HG03060 (cell line): ENCODE measurements at regions not wholly inside any gene's neighbourhood (a gene's known extent, or its start where the extent isn't known, plus 50 kb on each side); places are given as distances from the start of the nearest gene placed in this dataset.

Experiments
- ATAC-seq: cut with Tn5 transposase; IDR thresholded peaks from one replicate; pipeline ENCODE4 v1.9.1; 2021; ENCODE audit warnings: low read depth, moderate number of reproducible peaks; ENCODE audit not compliant: unreplicated experiment

DNA sequence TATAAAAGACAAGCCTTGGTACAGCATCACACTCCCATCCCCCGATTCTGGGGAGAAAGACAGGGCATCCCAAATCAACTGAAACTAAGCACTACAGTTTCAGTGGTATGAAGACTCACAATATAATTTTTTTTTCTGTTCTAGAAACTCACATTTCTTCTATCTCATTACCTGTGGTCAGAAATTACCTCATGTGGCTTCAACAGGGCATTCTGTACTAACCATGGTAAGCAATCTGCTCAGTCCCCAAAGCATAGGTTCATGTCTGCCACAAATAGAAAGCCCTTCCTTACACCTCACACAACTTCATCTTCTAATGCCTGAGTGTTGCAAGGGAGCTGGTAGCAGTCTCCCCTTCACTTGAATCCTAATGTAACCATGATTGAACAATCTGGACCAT lies 147.4 kb upstream of the POU2AF2 start:
- ATAC-seq: no peak

- ATAC-seq: no peak
Observed at GRCh38 chr11:111097191-111097590, 148.3 kb upstream of the POU2AF2 start.

GRCh38 chr11:111095327-111095726 lies 150.2 kb upstream of the POU2AF2 start:
- ATAC-seq: no peak

DNA sequence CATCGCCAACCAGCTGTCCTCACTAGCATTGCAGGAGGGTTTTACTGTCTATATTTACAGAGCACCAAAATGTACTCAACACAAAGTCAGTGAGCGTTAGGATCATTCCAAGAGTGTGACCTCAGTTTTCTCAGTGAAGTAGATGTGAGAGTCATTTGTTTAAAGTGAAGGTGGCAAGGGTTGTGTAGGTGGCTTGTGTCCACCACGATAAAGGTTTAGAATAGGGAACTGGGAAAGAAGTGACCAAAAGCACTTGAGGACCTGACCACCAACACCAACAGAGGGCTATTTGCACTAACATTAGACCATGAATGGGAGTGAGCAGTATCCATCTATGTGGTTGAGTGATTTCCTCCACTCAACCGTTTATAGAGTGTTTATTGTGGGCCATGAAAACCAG lies 152.5 kb upstream of the POU2AF2 start:
- no peak for ATAC-seq

DNA sequence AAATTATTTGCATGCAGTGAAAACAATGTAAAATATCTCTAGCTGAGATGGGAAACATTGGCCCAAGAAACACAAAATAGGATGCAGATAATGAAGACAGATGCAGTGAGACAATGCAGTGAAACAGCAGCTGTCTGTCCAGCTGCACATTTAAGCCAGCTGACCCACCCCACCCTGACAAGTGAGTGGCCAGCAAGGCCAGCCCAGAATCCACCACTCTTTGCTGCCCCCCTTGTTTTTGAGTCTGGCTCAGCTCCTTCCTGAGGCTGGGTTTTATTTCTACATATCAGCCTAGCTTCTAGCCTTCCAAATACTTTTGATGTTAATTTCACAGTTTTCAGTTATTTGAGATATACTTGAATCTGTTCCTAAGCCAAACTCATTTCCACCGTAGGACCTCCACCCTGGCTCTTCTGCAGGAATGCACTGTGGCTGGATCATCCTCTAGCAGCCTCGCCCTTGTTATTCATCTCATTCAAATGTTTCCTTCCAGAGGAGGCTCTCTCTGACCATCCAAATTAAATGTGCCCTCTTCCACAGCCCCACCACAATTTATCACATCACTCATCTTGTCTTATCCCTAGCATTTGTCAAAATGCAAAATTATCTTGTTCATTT lies 154.1 kb upstream of the POU2AF2 start:
- ATAC-seq: no peak

GRCh38 chr11:111089759-111090158 lies 155.8 kb upstream of the POU2AF2 start:
- no peak for ATAC-seq

- ATAC-seq: no peak
Observed at GRCh38 chr11:111088847-111089355, 156.6 kb upstream of the POU2AF2 start.

GRCh38 chr11:111086058-111086457 lies 159.5 kb upstream of the POU2AF2 start:
- ATAC-seq: no peak

- ATAC-seq: no peak
Observed at GRCh38 chr11:111082664-111083063, 162.9 kb upstream of the POU2AF2 start.

- no peak for ATAC-seq
Observed at GRCh38 chr11:111081021-111081511, 164.5 kb upstream of the POU2AF2 start.

DNA sequence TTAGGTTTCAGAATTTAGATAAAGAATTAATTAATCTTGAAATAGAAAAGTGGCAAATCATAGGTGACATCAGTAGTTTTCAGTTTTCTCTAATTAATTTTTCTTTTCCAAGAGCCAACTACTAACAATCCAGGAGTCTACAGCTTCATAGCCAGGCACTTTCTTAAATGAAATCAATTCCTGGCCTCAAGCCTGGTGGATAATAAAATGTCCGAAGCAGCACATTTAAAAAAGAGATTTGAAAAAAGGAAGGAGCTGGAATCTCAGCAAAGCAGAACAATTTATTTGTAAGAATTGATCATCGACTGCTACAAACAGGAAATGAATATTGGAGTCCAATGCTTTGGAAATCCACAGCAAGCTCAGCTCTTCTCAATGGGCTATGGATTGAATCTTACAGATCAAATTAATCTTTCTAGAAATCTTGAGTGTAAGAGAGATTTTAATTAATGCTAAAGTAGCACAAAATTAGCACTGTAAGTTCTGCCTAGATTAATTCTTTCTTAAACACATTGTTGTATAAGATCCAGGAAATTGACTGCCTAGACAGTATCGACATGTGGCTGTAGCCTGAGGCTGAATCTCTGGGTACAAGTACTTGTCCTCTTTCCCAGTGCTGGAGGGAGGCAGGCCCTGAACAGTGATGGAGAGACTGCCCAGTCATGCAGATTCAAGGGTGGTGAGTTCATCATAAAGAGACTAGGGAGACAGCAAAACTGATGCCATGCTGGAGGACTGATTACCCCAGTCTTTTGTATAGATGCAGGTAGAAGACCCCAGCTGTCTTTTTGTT lies 167.8 kb upstream of the POU2AF2 start:
- no peak for ATAC-seq

DNA sequence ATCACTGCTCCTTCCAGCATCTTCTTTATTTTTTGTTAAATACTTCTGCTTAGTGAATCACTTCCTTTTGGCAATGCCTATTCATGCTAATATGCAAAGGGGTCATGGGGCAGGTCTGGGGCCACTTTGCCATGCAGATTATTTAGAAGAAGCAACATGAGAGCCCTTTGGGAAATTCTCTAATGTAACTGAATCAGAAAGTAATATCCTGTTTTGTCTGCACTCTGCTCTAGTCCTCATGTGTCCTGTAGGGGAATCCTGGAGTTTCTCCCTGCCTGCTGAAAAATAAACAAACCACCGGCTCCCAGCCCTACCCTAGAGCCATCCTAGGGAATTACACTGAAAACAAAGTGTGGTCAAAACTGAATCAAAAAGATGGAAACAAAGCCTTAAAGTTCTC lies 176.5 kb upstream of the POU2AF2 start:
- no peak for ATAC-seq

DNA sequence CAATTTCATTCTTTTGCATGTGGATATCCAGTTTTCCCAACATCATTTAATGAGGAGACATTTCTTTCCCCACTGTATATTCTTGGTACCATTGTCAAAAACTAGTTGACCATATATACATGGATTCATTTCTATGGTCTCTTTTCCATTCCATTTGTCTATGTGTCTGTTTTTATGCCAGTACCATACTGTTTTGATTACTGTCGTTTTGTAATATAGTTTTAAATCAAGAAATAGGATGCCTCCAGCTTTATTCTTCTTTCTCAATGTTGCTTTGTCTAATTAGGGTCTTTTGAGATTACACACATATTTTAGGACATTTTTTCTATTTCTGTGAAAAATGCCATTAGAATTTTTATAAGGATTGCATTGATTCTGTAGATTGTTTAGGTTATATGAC lies 177.5 kb upstream of the POU2AF2 start:
- no peak for ATAC-seq

GRCh38 chr11:111066846-111067245 lies 178.7 kb upstream of the POU2AF2 start:
- no peak for ATAC-seq

DNA sequence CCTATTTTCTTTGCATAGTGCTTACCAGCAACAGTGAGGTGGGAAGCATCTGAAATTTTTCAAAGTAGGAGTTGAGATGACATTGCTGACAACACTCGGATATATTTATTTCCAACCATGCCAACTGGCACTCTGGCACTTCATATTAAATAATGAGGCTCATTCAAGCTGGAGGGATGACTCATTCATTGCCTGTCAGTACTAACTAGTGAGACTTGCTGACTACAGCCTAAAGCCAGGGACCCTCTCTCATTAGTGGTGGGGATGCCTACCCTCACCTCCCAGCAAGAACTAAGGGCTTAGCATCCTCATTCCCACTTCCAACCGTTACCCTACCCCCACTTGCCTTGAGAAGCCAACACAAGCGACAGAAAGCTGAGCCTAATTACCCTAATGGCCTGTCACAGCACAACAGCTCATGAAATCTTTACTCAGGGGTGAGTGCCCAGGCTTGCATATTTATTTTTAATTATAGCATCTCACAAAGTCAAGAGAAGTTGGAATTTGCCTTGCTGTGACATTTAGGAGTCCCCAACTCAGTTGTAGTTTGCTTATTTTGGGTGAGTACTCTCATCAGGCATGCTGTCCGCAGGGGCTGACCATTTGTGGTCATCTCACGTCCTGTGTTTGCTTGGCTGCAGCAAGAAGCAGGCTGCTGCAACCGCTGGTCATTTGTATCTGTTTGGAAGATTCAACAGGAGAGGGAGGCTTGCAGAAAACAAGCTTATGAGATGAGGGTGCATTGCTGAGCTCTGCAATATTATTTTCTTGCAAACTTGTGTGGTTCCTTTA lies 181.6 kb upstream of the POU2AF2 start:
- no peak for ATAC-seq

GRCh38 chr11:111062420-111062819 lies 183.1 kb upstream of the POU2AF2 start:
- no peak for ATAC-seq

DNA sequence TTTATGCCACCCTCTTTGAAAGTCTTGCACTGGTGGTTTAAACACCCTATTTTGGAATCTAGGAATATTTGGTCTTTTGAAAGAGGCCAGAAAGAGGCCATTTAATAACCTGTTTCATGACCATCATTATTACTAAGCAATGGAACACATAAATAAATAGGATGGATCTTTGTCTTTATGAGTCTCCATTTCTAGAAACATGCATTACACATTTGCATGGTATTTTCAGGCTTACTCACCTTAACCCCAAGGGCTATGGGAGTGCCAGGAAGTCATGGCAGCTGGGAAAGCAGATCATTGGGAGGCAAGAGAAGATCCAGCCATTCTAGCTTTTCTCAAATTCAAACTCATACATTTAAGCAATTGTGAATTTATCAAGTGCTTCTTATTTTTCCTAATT lies 185.8 kb upstream of the POU2AF2 start:
- no peak for ATAC-seq

GRCh38 chr11:111049131-111049530 lies 196.4 kb upstream of the POU2AF2 start:
- ATAC-seq: no peak

DNA sequence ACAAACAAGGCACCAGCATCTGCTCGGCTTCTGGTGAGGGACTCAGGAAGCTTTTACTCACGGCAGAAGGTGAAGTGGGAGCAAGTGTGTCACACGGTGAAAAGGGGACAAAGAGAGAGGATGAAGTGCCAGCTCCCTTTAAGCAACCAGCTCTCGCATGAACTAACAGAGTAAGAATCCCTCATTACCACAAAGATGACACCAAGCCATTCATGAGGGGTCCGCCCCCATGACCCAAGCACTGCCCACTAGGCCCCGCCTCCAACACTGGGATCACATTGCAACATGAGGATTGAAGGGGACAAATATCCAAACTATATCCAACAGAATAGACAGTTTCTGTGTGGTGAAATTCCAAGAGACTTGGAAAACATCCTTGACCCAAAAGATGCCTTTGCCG lies 198.2 kb upstream of the POU2AF2 start:
- ATAC-seq: no peak

DNA sequence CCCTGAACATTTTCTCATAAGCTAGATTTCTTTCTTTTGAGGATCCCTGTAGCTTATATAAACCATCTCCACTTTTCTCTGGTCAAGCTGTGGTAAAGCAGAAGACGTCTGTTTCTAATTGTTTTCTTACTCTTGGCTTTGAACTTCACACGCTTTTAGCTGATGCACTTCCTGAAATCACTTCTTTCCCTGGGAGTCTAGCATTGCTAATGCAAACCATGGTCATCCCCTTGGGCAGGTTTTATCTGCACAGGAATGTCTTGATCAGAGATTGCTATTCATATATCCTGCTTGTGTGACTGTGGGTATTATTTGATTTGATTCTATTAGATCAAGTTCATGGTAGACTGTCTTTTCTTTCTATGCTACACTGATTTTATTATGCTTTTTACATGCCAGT lies 199.2 kb upstream of the POU2AF2 start:
- ATAC-seq: no peak

GRCh38 chr11:111045874-111046273 lies 199.7 kb upstream of the POU2AF2 start:
- no peak for ATAC-seq
